Uterus (tissue), 3 donors: ENCODE measurements at regions not wholly inside any gene's neighbourhood (a gene's known extent, or its start where the extent isn't known, plus 50 kb on each side); places are given as distances from the start of the nearest gene placed in this dataset.
"Not testable (repeated sequence)": the region's sequence is repeated elsewhere in the genome, so short reads cannot be mapped to it uniquely, and the experiment has no call there.

Source experiments
- DNase-seq, 2 donors: peaks; one replicate each; pipeline ENCODE4 v3.0.0-alpha.2; 2019 to 2020
- H3K27ac ChIP-seq, 2 donors: fragments of 200-600 bp; sonication (generic); 1 replicate in 1 of 2; 2 replicates in 1 of 2; pipeline ENCODE4 v1.5.1; 2016 to 2018
- H3K27me3 ChIP-seq, 2 donors: fragments of 200-600 bp; sonication (generic); one replicate each; pipeline ENCODE4 v1.5.1; 2018 to 2019; ENCODE audit warnings: control low read depth in 1 of 2
- H3K36me3 ChIP-seq, 2 donors: fragments of 200-600 bp; sonication (generic); one replicate each; pipeline ENCODE4 v1.5.1; 2019; ENCODE audit warnings: control low read depth in 1 of 2
- H3K4me1 ChIP-seq, 2 donors: fragments of 200-600 bp; sonication (generic); one replicate each; pipeline ENCODE4 v1.5.1; 2018 to 2019; ENCODE audit warnings: control low read depth in 1 of 2
- H3K4me3 ChIP-seq, 2 donors: fragments of 200-600 bp; sonication (generic); 1 replicate in 1 of 2; 2 replicates in 1 of 2; pipeline ENCODE4 v1.5.1; 2018 to 2019; ENCODE audit warnings: mild to moderate bottlenecking in 1 of 2
- H3K9me3 ChIP-seq, 2 donors: fragments of 200-600 bp; sonication (generic); one replicate each; pipeline ENCODE4 v1.5.1; 2019; ENCODE audit warnings: control low read depth in 1 of 2
- CTCF ChIP-seq, 4 experiments: fragments of 200-600 bp in 2 of 4; fragments of 450-650 bp in 2 of 4; sonication (generic) in 2 of 4; IDR thresholded peaks; one replicate each; pipeline ENCODE4 v1.5.1; 2016 to 2019; ENCODE audit warnings: antibody characterized with exemption in 4 of 4, mild to moderate bottlenecking in 2 of 4, moderate library complexity in 1 of 4
- POLR2A ChIP-seq, 2 donors: fragments of 450-650 bp; IDR thresholded peaks; one replicate each; pipeline ENCODE4 v1.6.1; 2016; ENCODE audit warnings: antibody characterized with exemption in 2 of 2, mild to moderate bottlenecking in 1 of 2, moderate library complexity in 1 of 2
- intact Hi-C: fragments of 100-400 bp; cut with DNase I; formaldehyde crosslinking; loops from one replicate; pipeline ENCODE4 v1.15.1; 2023; ENCODE audit warnings: low total_unique reads
- donor health status: DM: yes; HTN: yes; CAD: no.

- no peak for DNase-seq
- Histone ChIP-seq H3K4me3 (no peak overlapping the region), H3K9me3 (no peaks in the 10 kb centered on the region), H3K27me3 (no peaks in the 10 kb centered on the region), H3K4me1 (no peaks in the 10 kb centered on the region), H3K36me3 (no peaks in the 10 kb centered on the region), H3K27ac (no peak overlapping the region)
- TF ChIP-seq POLR2A (IDR thresholded peaks at IDR 0.05), result no peak
- no peak for TF ChIP-seq CTCF (IDR thresholded peaks at IDR 0.05)
- intact Hi-C loops, result no loop called here
These were observed 151.4 kb upstream of the TNFAIP3 start for GRCh38 chr6:137715589-137716045.

- H3K27me3 ChIP-seq, result no peaks in the 10 kb centered on the region
- H3K27ac ChIP-seq, result no peak overlapping the region
- H3K36me3 ChIP-seq, result no peaks in the 10 kb centered on the region
- H3K4me3 ChIP-seq, result no peak overlapping the region
- DNase-seq, result no peak
- intact Hi-C loops, result no loop called here
- H3K9me3 ChIP-seq, result no peaks in the 10 kb centered on the region
- no peaks in the 10 kb centered on the region for H3K4me1 ChIP-seq
- TF ChIP-seq POLR2A (IDR thresholded peaks at IDR 0.05) (no peak), CTCF (IDR thresholded peaks at IDR 0.05) (no peak)
These were observed 149.7 kb upstream of the TNFAIP3 start for GRCh38 chr6:137717074-137718073.

GRCh38 chr6:137718903-137719302 lies 148.2 kb upstream of the TNFAIP3 start:
- intact Hi-C loops, H3K9me3 ChIP-seq, H3K27ac ChIP-seq, H3K4me3 ChIP-seq, DNase-seq, H3K36me3 ChIP-seq, H3K4me1 ChIP-seq, H3K27me3 ChIP-seq: not testable (repeated sequence)

GRCh38 chr6:137722749-137723272 lies 144.2 kb upstream of the TNFAIP3 start:
- Histone ChIP-seq H3K4me1 (no peaks in the 10 kb centered on the region), H3K27ac (no peak overlapping the region), H3K36me3 (no peaks in the 10 kb centered on the region), H3K9me3 (no peaks in the 10 kb centered on the region), H3K4me3 (no peak overlapping the region), H3K27me3 (no peaks in the 10 kb centered on the region)
- intact Hi-C loops, result no loop called here
- TF ChIP-seq CTCF (IDR thresholded peaks at IDR 0.05) (no peak), POLR2A (IDR thresholded peaks at IDR 0.05) (no peak)
- no peak for DNase-seq

GRCh38 chr6:137723273-137724017 lies 143.6 kb upstream of the TNFAIP3 start:
- no peak overlapping the region for H3K27ac ChIP-seq
- intact Hi-C loops, result no loop called here
- H3K27me3 ChIP-seq, result no peaks in the 10 kb centered on the region
- H3K36me3 ChIP-seq, result no peaks in the 10 kb centered on the region
- H3K9me3 ChIP-seq, result no peaks in the 10 kb centered on the region
- no peaks in the 10 kb centered on the region for H3K4me1 ChIP-seq
- TF ChIP-seq CTCF (IDR thresholded peaks at IDR 0.05) (no peak), POLR2A (IDR thresholded peaks at IDR 0.05) (no peak)
- H3K4me3 ChIP-seq, result no peak overlapping the region
- DNase-seq, result no peak
